Glutamatergic neuron (in vitro differentiated cells): ENCODE measurements at regions not wholly inside any gene's neighbourhood (a gene's known extent, or its start where the extent isn't known, plus 50 kb on each side); places are given as distances from the start of the nearest gene placed in this dataset.

Source experiments
- DNase-seq: peaks from one replicate; pipeline ENCODE4 v3.0.0; 2022
- H3K27ac Mint-ChIP-seq: one replicate; pipeline ENCODE4 v1.8.0; 2020; ENCODE audit warnings: mild to moderate bottlenecking, mixed read lengths, inconsistent platforms; ENCODE audit not compliant: unreplicated experiment
- H3K27me3 Mint-ChIP-seq: one replicate; pipeline ENCODE4 v1.8.0; 2020; ENCODE audit warnings: mild to moderate bottlenecking, moderate library complexity, mixed read lengths, inconsistent platforms; ENCODE audit not compliant: unreplicated experiment
- H3K36me3 Mint-ChIP-seq: one replicate; pipeline ENCODE4 v1.8.0; 2020; ENCODE audit warnings: mild to moderate bottlenecking, mixed read lengths, inconsistent platforms; ENCODE audit not compliant: unreplicated experiment
- H3K4me1 Mint-ChIP-seq: one replicate; pipeline ENCODE4 v1.8.0; 2020; ENCODE audit warnings: mild to moderate bottlenecking, low read depth, mixed read lengths, inconsistent platforms; ENCODE audit not compliant: unreplicated experiment
- H3K4me3 Mint-ChIP-seq: one replicate; pipeline ENCODE4 v1.8.0; 2020; ENCODE audit warnings: mild to moderate bottlenecking, mixed read lengths, inconsistent platforms; ENCODE audit not compliant: unreplicated experiment
- H3K9me3 Mint-ChIP-seq: one replicate; pipeline ENCODE4 v1.8.0; 2020; ENCODE audit warnings: mild to moderate bottlenecking, moderate library complexity, mixed read lengths, inconsistent platforms; ENCODE audit not compliant: unreplicated experiment
- CTCF ChIP-seq: fragments of 200-600 bp; sonication (generic); IDR thresholded peaks from one replicate; pipeline ENCODE4 v1.5.0; 2021; ENCODE audit not compliant: partially characterized antibody, unreplicated experiment

GRCh38 chr11:82210011-82210410, 523.7 kb downstream of the FAM181B start:
- Mint-ChIP-seq H3K27me3 (no peaks in the 10 kb centered on the region), H3K9me3 (no peaks in the 10 kb centered on the region), H3K27ac (no peak overlapping the region), H3K4me1 (no peaks in the 10 kb centered on the region), H3K4me3 (no peak overlapping the region), H3K36me3 (no peaks in the 10 kb centered on the region)
- no peak for TF ChIP-seq CTCF
- DNase-seq = no peak

GRCh38 chr11:82195283-82195682, 538.4 kb downstream of the FAM181B start:
- no peaks in the 10 kb centered on the region for H3K36me3 Mint-ChIP-seq
- DNase-seq = no peak
- H3K9me3 Mint-ChIP-seq = peaks cover 18% of the 10 kb centered on the region
- no peak for TF ChIP-seq CTCF
- peaks cover 46% of the 10 kb centered on the region for H3K4me1 Mint-ChIP-seq
- H3K27ac Mint-ChIP-seq = peak overlapping the region; percentile 83
- peaks cover 12% of the 10 kb centered on the region for H3K27me3 Mint-ChIP-seq
- H3K4me3 Mint-ChIP-seq = no peak overlapping the region

GRCh38 chr11:82194521-82194920, 539.1 kb downstream of the FAM181B start:
- TF ChIP-seq CTCF = no peak
- H3K27ac Mint-ChIP-seq = peak overlapping the region; percentile 71
- no peak for DNase-seq

GRCh38 chr11:82191695-82192094, 542.0 kb downstream of the FAM181B start:
- TF ChIP-seq CTCF = no peak
- Mint-ChIP-seq H3K4me3 (peak overlapping the region; percentile 16), H3K27ac (peak overlapping the region; percentile 91), H3K27me3 (peaks cover 12% of the 10 kb centered on the region), H3K9me3 (peaks cover 18% of the 10 kb centered on the region), H3K4me1 (peaks cover 53% of the 10 kb centered on the region), H3K36me3 (no peaks in the 10 kb centered on the region)
- peak; percentile 85 for DNase-seq

More at GRCh38 chr11:82194521-82194920, 539.1 kb downstream of the FAM181B start:
- Mint-ChIP-seq H3K9me3 (peaks cover 18% of the 10 kb centered on the region), H3K27me3 (peaks cover 12% of the 10 kb centered on the region), H3K36me3 (no peaks in the 10 kb centered on the region), H3K4me1 (peaks cover 52% of the 10 kb centered on the region), H3K4me3 (no peak overlapping the region)

GRCh38 chr11:82185925-82186324, 547.7 kb downstream of the FAM181B start:
- Mint-ChIP-seq H3K4me1 (peaks cover 22% of the 10 kb centered on the region), H3K36me3 (peaks cover under 1% of the 10 kb centered on the region), H3K27me3 (no peaks in the 10 kb centered on the region), H3K9me3 (peaks cover 7% of the 10 kb centered on the region), H3K4me3 (no peak overlapping the region), H3K27ac (peak overlapping the region; percentile 19)
- no peak for TF ChIP-seq CTCF
- no peak for DNase-seq
